GM18502 (cell line): ENCODE measurements at regions not wholly inside any gene's neighbourhood (a gene's known extent, or its start where the extent isn't known, plus 50 kb on each side); places are given as distances from the start of the nearest gene placed in this dataset.

Source experiments
- ATAC-seq: cut with Tn5 transposase; IDR thresholded peaks from one replicate; pipeline ENCODE4 v1.9.1; 2021; ENCODE audit warnings: mild to moderate bottlenecking; ENCODE audit not compliant: unreplicated experiment, poor library complexity

- no peak for ATAC-seq
Measured at GRCh38 chr18:21991886-21992285, 177.5 kb upstream of the GATA6 start.

DNA sequence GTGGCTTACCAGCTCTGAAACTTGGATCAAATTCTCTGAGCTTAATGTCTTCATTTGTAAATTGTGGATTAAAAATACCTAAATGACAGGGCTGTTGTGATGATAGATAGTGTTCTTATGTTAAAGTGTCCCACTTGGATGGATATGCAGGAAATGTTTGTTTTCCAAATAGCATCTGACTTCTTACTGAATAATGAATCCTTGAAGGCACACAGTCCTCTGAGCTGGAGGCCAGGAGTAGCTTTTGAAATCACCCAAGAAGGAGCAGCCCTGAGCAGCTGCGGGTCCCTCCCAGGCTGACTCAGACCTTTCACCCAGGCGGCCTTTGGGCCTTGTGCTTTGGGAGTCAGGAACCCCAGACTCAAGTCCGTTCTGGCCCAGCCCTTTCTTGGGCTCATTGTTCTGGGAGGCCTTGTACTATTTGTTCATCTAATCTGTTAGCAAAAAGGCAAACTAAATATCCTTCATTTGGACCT is 173.0 kb upstream of the GATA6 start:
- no peak for ATAC-seq

DNA sequence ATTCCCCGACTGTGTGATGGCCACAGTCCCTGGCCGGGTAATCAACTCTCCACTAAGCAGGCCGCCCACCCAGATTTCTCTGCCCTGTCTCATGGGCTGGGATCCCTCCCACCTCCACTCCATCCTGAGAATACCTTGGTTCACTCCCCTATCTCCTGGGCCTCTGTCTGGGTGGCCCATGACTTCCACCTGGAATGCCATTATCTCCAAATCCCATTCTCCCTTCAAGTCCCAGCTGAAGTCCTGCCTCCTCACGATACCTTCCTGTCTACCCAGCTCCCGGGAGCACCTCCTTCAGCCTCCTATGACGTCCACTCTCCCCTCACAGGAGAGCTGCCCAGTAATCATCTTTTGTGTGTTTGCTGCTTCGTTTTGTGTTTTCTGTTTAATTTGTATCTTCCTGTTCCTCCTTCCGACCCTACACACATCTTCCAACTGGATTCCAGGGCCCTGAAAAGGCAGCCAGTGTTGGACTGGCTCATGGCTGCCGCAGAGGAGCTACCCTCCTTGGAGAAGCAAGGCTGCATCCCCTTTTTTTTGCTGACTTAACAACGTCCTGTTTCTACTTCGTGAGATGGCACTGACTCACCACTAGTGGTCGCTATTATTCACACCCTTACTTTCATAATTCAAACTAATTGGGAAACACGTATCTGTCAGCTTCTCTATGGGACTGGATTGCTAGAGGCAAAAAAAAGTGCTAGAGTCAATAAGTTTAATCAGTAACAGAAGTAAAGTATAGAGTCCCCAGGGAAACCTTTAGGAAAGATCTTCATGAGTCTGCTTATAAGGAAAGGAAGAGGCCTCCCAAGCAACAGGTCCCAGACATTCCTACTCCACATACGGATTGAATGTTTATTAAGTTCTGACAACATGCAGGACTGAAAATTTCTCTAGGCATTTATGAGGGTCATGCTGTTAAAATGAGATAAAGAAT is 171.9 kb upstream of the GATA6 start:
- ATAC-seq, result no peak

DNA sequence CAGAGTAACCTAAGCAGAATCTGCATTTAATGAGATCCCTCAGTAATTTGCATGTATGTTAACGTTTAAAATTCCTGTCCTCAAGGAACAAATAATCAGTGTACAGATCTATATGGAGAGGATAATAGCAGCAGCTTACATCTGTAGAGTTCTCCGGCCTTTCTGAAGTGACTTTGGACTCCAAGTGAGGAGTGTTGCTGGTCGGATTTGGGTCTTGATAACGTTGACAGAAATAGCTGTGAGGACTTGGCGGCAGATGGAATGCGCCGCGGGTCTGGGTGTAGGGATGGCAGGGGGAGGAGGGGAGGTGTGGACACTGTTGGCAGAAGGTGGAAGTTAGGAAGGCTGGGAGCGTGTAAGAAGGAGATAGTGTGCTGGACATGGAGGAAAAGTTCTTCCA is 170.9 kb upstream of the GATA6 start:
- no peak for ATAC-seq

DNA sequence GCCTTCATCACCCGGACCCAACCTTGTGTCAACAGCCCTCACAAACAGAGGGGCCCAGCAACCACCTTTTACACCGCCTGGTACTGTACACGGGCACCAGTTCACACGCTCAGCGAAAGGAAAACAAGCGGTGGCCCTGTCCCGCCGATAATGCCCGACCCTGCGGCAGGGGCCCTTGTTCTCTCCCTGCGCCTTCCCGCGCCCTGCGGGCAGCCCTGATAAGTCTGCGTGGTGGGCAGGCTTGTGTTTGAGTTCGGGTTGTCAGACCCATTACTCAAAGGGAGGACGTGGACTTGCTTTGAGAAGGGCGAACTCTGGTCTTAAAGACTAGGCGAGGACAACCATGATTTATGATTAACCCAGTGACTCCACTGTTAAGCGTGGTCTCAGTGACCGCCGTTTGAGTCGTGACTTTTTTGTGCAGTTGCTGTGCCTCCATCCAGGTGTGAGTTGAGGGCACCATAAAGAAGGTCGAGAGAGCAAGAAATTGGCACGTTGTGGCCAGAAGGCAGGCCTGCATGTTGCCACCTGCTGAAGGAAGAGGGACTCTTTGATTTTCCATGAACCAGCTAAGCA is 167.4 kb upstream of the GATA6 start:
- ATAC-seq, result no peak

DNA sequence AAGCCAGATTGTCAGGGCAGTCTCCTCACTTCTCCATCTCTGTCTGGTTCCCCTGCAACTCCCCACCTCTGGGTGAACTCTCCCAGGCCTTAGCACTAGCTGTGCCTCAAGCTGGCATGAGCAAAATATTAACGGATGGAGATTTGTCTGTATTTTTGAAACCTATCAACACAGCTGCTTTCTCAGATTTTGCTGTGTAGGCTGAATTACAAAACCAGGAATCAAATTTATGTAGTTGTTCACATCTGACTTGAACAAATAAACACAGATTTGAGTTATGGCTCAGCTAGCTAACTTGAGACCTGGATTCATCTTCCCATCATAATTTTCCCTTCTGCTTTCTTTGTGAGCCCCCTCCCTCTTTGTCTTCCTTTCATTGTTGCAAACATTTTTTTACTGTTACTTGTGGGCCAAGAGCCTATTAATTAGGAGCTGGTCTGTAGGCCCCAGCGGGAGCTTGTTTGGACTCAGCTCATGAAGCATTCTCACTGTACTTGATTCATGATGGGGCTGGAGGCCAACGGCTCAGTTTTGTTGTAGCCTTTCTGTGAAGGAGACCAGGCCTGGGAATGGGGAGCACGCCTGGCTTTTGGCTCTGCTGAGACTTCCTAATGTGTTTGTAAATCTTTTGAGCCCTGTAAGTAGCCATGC is 164.1 kb upstream of the GATA6 start:
- ATAC-seq, result no peak

GRCh38 chr18:22006458-22006857 is 162.9 kb upstream of the GATA6 start:
- no peak for ATAC-seq

GRCh38 chr18:22009242-22009641 is 160.1 kb upstream of the GATA6 start:
- no peak for ATAC-seq

DNA sequence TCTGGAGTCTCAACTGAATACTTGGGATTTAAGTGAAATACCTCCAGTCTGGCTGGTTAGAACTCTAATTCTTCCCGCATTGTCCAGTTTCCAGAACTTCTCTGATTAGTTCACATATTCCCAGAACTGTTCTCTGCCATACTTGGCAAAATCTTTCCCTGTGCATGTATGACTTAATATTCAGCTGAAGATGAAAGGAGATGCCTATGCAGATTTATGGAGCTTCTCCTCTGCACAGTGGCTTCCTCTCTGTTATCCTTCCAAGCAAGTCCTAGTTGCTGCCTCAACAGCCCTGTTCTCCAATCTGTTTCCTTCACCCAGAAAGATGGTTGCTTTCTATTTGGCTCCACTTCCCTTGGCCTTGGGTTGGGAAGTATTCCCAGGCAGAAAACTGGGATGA is 155.4 kb upstream of the GATA6 start:
- ATAC-seq, result no peak

DNA sequence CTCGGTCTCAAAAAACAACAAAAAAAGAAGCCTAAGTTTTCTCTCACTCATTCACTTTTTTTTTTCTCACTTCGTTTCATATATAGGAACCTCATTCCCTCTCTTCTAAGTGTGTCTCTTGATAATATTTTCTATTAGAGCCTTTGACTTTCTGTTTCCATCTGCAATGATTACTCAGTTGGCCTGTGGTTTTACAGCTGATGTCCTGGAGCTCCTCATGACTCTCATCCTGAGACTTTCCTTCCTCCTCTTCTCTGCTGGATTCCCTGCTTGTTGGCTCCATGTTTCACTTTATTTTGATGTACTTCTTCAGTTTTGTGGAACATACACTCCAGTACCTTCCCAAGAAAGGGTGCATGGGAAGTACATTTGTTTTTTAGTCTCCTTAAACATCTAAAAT is 154.2 kb upstream of the GATA6 start:
- ATAC-seq, result no peak

- ATAC-seq, result no peak
Measured at GRCh38 chr18:22018366-22018765, 151.0 kb upstream of the GATA6 start.

DNA sequence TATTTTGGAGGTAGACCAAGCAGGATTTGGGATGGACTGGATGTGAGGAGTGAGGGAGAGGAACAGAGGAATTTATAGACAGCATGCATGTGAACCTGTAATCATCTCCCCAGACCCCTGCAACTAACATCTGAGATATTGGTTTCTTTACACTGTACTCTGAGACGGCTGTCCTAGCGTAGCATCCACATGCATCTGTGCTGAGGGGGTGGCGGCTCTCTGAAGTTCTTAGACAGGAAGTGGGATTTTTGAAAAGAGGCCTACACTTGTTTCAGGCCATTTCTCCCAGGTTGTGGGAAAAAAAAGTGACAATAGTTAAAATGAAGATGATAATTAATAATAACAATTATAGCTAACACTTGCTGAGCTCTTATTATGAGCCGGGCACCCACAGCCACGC is 150.2 kb upstream of the GATA6 start:
- ATAC-seq, result no peak

- no peak for ATAC-seq
Measured at GRCh38 chr18:22020127-22020866, 149.1 kb upstream of the GATA6 start.

DNA sequence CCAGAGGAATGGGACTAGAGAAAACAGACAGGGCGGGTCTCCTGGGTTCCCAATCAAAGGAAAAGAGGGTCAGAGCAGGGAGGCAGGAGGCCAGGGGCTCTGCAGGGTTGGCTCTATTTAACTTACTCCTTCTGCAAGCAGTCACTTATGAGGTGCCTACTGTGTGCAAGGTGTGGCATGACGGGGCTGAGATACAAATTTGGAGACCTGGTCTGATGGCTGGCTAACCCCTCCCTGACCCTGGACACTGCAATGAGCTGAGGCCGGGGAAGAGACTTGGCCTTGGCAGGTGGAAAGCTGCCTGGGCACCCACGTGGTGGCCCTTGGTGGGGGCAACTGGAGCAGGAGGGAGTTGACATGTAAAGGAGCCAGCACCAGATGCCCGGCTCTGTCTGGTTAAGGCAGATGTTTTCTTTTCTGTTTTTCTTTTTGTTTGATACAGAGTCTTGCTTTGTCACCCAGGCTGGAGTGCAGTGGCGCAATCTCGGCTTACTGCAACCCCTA is 148.5 kb upstream of the GATA6 start:
- ATAC-seq, result no peak

DNA sequence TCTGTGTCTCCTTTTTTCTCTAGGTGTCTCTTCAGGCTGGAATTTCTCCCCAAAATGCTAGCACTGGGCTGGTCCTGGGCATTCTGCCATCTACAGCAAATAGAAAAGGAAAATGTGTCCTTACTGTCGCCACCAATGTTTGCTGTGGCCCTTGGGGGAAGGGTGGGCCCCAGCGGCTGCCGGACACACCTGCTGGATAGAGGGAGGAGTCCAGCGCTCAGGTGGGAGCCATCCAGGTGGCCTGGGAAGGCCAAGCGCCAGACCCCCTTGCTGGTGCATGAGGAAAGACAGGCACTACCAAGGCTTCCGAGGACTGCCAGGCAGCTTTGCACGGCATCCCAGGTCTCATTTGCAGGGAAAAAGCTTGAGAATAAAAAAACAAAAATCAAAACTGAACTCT is 147.7 kb upstream of the GATA6 start:
- ATAC-seq, result no peak

DNA sequence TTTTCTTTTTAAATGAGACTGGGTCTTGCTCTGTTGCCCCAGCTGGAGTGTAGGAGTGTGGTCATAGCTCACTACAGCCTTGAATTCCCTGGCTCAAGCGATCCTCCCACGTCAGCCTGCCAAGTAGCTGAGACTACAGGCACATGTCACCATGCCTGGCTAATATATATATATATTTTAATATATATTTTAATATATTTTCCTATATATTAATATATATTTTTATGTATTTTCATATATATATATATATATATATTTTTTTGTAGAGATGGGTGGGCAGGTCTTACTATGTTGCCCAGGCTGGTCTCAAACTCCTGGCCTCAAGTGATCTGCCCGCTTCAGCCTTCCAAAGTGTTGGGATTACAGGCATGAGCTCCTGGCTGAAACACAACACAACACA is 144.5 kb upstream of the GATA6 start:
- no peak for ATAC-seq

- ATAC-seq, result no peak
Measured at GRCh38 chr18:22026362-22026761, 143.0 kb upstream of the GATA6 start.

- ATAC-seq, result no peak
Measured at GRCh38 chr18:22026889-22027288, 142.5 kb upstream of the GATA6 start.

DNA sequence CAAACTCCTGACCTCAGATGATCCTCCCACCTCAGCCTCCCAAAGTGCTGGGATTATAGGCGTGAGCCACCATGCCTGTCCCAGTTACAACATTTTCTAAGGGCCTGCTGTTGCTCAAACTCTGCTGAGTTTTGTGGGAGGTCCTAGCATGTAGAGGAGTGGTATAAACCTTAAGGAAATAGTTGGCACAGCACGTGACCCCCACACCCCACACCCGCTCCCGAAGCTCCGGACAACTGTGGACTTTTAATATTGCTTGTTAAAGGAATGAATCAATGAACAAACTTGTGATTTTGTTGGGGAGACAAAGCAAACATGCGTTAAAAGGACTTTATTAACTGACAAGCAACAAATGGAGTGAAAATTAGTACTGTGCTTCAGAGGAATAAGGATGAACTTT is 137.8 kb upstream of the GATA6 start:
- no peak for ATAC-seq

DNA sequence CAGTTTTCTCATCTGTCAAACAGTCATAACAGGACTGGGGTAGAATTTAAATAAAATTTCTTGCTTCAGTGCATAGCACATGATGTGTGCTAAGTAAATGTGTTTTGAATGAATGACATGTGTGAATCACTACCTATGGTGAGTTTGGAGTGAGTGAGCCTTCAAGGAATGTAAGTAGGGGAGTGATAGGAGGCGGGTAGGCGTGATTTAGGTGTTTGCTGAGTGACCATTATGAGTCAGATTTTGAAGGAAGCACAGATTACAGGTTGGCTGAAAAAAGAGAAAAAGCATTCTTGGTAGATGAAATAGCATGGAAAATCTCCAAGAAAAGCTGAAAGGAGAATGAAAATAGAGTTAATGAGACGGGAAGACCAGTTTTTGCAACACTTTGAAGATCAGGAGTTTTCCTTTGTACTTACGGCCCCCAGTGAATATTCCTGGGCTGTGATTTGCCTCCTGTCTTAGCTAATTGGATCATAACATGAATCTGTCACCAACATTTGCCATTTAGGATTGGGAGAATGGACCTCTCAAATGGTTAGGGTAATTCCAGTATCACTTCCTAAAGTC is 136.9 kb upstream of the GATA6 start:
- peak; percentile 66 for ATAC-seq
